ENCODE measurements at regions not wholly inside any gene's neighbourhood (a gene's known extent, or its start where the extent isn't known, plus 50 kb on each side); places are given as distances from the start of the nearest gene placed in this dataset.

GRCh38 chr7:41247143-41247865 is 455.6 kb downstream of the INHBA start:
- Histone ChIP-seq H3K36me3 (ENCODE audit: control insufficient read depth in 1 of 2, insufficient read depth in 2 of 2, low read length in 2 of 2) (no peaks in the 10 kb centered on the region), H3K27me3 (ENCODE audit: low read depth, low read length) (no peaks in the 10 kb centered on the region), H3K4me1 (ENCODE audit: control insufficient read depth in 1 of 2, insufficient read depth in 2 of 2, low read length in 2 of 2) (no peaks in the 10 kb centered on the region), H3K27ac (ENCODE audit: low read length) (no peak overlapping the region), H3K9me3 (ENCODE audit: control insufficient read depth in 1 of 2, low read length in 2 of 2) (no peaks in the 10 kb centered on the region), H3K4me3 (ENCODE audit: low read depth in 1 of 2, low read length in 2 of 2) (no peak overlapping the region)

- Histone ChIP-seq H3K4me1 (ENCODE audit: control insufficient read depth in 1 of 2, insufficient read depth in 2 of 2, low read length in 2 of 2) (no peaks in the 10 kb centered on the region), H3K27ac (ENCODE audit: low read length) (no peak overlapping the region)
Observed at GRCh38 chr7:41245916-41246315, 457.0 kb downstream of the INHBA start.

DNA sequence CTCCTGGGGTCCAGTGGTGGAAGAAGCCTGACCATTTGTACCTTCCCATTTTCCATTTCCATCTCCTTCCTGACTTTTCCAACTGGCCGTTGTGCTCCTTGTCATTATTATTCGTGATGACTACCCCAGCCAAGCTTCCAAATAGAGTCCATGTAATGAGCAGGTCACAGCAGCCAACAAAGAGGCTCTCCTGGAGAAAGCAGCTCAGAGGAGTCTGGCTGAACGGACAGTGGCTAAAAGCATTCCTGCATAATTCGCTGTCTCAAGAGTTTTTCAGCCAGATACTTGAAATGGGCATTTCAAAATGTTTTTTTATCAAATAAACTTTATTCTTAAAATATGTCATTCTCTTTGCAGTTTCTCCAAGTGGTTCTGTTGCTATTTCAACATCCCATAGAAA is 458.6 kb downstream of the INHBA start:
- Histone ChIP-seq H3K4me3 (ENCODE audit: low read depth in 1 of 2, low read length in 2 of 2) (no peak overlapping the region), H3K36me3 (ENCODE audit: control insufficient read depth in 1 of 2, insufficient read depth in 2 of 2, low read length in 2 of 2) (no peaks in the 10 kb centered on the region), H3K27ac (ENCODE audit: low read length) (no peak overlapping the region), H3K27me3 (ENCODE audit: low read depth, low read length) (no peaks in the 10 kb centered on the region), H3K9me3 (ENCODE audit: control insufficient read depth in 1 of 2, low read length in 2 of 2) (no peaks in the 10 kb centered on the region), H3K4me1 (ENCODE audit: control insufficient read depth in 1 of 2, insufficient read depth in 2 of 2, low read length in 2 of 2) (no peaks in the 10 kb centered on the region)

More at GRCh38 chr7:41245916-41246315, 457.0 kb downstream of the INHBA start:
- Histone ChIP-seq H3K4me3 (ENCODE audit: low read depth in 1 of 2, low read length in 2 of 2) (no peak overlapping the region), H3K27me3 (ENCODE audit: low read depth, low read length) (no peaks in the 10 kb centered on the region), H3K9me3 (ENCODE audit: control insufficient read depth in 1 of 2, low read length in 2 of 2) (no peaks in the 10 kb centered on the region), H3K36me3 (ENCODE audit: control insufficient read depth in 1 of 2, insufficient read depth in 2 of 2, low read length in 2 of 2) (no peaks in the 10 kb centered on the region)

DNA sequence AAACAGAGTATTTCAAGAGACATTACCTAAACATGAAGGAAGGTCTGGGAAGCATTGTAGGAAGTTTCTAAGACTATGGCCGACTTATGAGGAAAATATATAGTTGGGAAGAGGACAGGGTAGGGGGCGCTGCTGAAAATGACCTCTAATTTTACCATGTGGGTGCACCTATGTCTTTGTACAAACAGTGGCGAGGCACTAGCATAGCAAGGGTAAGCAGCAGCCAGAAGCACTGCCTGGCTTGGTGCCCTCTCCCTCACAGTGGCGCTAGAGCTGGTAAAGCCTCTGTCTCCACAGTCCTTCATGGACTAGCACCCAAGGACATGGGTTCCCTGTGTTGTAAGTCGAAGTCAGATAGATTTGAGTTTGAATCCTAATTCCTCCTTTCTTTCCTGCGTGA is 461.2 kb downstream of the INHBA start:
- H3K4me1 ChIP-seq (ENCODE audit: control insufficient read depth in 1 of 2, insufficient read depth in 2 of 2, low read length in 2 of 2) = no peaks in the 10 kb centered on the region
- no peak overlapping the region for H3K27ac ChIP-seq (ENCODE audit: low read length)
- H3K9me3 ChIP-seq (ENCODE audit: control insufficient read depth in 1 of 2, low read length in 2 of 2) = no peaks in the 10 kb centered on the region
- no peaks in the 10 kb centered on the region for H3K27me3 ChIP-seq (ENCODE audit: low read depth, low read length)
- H3K36me3 ChIP-seq (ENCODE audit: control insufficient read depth in 1 of 2, insufficient read depth in 2 of 2, low read length in 2 of 2) = no peaks in the 10 kb centered on the region
- no peak overlapping the region for H3K4me3 ChIP-seq (ENCODE audit: low read depth in 1 of 2, low read length in 2 of 2)

GRCh38 chr7:41239596-41239995 is 463.3 kb downstream of the INHBA start:
- no peak overlapping the region for H3K4me3 ChIP-seq (ENCODE audit: low read depth in 1 of 2, low read length in 2 of 2)

DNA sequence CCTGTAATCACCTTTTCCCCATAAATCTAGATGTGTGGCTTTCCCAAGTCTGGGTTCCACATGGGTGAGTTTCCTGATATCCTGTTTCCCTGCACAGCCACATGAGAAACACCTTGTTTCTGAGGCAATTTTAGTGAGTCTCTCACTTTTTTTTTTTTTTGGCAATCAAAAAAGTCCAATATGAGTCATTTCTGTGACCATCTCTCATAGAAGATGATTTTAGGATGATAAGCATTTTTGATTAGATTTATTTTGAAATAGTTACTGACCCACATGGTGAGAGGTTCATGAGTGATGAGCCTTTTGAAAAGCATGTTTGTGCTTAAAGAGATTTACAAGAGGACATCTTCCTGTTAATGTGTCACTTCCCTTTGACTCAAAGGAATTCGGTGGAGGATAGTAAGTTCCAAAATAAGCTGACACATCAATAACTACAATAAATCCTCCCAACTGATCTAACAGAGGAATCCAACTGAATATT is 464.0 kb downstream of the INHBA start:
- Histone ChIP-seq H3K4me1 (ENCODE audit: control insufficient read depth in 1 of 2, insufficient read depth in 2 of 2, low read length in 2 of 2) (no peaks in the 10 kb centered on the region), H3K36me3 (ENCODE audit: control insufficient read depth in 1 of 2, insufficient read depth in 2 of 2, low read length in 2 of 2) (no peaks in the 10 kb centered on the region), H3K27ac (ENCODE audit: low read length) (no peak overlapping the region), H3K4me3 (ENCODE audit: low read depth in 1 of 2, low read length in 2 of 2) (no peak overlapping the region), H3K27me3 (ENCODE audit: low read depth, low read length) (no peaks in the 10 kb centered on the region), H3K9me3 (ENCODE audit: control insufficient read depth in 1 of 2, low read length in 2 of 2) (no peaks in the 10 kb centered on the region)

More at GRCh38 chr7:41239596-41239995, 463.3 kb downstream of the INHBA start:
- H3K36me3 ChIP-seq (ENCODE audit: control insufficient read depth in 1 of 2, insufficient read depth in 2 of 2, low read length in 2 of 2) = no peaks in the 10 kb centered on the region
- no peaks in the 10 kb centered on the region for H3K4me1 ChIP-seq (ENCODE audit: control insufficient read depth in 1 of 2, insufficient read depth in 2 of 2, low read length in 2 of 2)
- H3K9me3 ChIP-seq (ENCODE audit: control insufficient read depth in 1 of 2, low read length in 2 of 2) = no peaks in the 10 kb centered on the region
- no peak overlapping the region for H3K27ac ChIP-seq (ENCODE audit: low read length)
- no peaks in the 10 kb centered on the region for H3K27me3 ChIP-seq (ENCODE audit: low read depth, low read length)

GRCh38 chr7:41237956-41238355 is 464.9 kb downstream of the INHBA start:
- Histone ChIP-seq H3K9me3 (ENCODE audit: control insufficient read depth in 1 of 2, low read length in 2 of 2) (no peaks in the 10 kb centered on the region), H3K27ac (ENCODE audit: low read length) (no peak overlapping the region), H3K36me3 (ENCODE audit: control insufficient read depth in 1 of 2, insufficient read depth in 2 of 2, low read length in 2 of 2) (no peaks in the 10 kb centered on the region), H3K27me3 (ENCODE audit: low read depth, low read length) (no peaks in the 10 kb centered on the region), H3K4me3 (ENCODE audit: low read depth in 1 of 2, low read length in 2 of 2) (no peak overlapping the region), H3K4me1 (ENCODE audit: control insufficient read depth in 1 of 2, insufficient read depth in 2 of 2, low read length in 2 of 2) (no peaks in the 10 kb centered on the region)

- Histone ChIP-seq H3K27ac (ENCODE audit: low read length) (no peak overlapping the region), H3K4me1 (ENCODE audit: control insufficient read depth in 1 of 2, insufficient read depth in 2 of 2, low read length in 2 of 2) (no peaks in the 10 kb centered on the region), H3K4me3 (ENCODE audit: low read depth in 1 of 2, low read length in 2 of 2) (no peak overlapping the region), H3K36me3 (ENCODE audit: control insufficient read depth in 1 of 2, insufficient read depth in 2 of 2, low read length in 2 of 2) (no peaks in the 10 kb centered on the region), H3K9me3 (ENCODE audit: control insufficient read depth in 1 of 2, low read length in 2 of 2) (peaks cover 0 to 15% of the 10 kb centered on the region in 2 donors), H3K27me3 (ENCODE audit: low read depth, low read length) (no peaks in the 10 kb centered on the region)
Observed at GRCh38 chr7:41232086-41232485, 470.8 kb downstream of the INHBA start.

DNA sequence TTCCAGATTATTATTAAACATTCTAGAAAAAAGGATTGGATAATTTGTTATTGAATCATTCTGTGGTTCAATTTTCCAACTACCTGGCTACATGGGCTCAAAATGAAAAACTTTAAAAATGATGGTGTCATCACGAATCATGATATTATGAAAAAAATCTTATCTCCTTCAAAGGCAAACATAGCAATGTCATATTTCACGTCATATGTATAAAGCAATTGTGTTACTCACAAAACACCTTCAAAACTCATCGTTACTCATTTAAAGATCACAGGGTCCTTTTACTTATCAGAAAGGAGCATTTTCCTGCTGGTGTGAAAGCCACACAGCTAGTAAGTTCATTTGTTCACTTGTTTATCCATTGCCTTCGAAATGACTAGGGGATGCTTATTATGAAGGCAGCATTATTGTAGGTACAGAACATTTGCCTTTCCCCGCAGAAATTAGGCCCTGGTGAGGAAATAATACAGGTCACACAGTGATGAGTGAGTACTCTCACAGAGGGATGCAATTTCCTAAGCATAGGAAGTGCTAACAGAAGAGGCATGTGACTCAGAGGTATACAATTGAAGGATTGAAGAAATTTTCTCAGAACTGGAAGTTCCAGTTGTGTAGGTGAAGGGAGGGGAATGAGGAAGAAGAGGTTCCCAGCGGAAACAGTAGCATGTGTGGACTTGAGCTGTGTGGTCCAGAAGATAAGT is 478.7 kb downstream of the INHBA start:
- no peaks in the 10 kb centered on the region for H3K9me3 ChIP-seq (ENCODE audit: control insufficient read depth in 1 of 2, low read length in 2 of 2)
- no peak overlapping the region for H3K27ac ChIP-seq (ENCODE audit: low read length)
- H3K36me3 ChIP-seq (ENCODE audit: control insufficient read depth in 1 of 2, insufficient read depth in 2 of 2, low read length in 2 of 2) = no peaks in the 10 kb centered on the region
- H3K4me1 ChIP-seq (ENCODE audit: control insufficient read depth in 1 of 2, insufficient read depth in 2 of 2, low read length in 2 of 2) = peaks cover 0 to 2% of the 10 kb centered on the region in 2 donors
- H3K4me3 ChIP-seq (ENCODE audit: low read depth in 1 of 2, low read length in 2 of 2) = no peak overlapping the region
- H3K27me3 ChIP-seq (ENCODE audit: low read depth, low read length) = no peaks in the 10 kb centered on the region

GRCh38 chr7:41222746-41223145 is 480.1 kb downstream of the INHBA start:
- Histone ChIP-seq H3K27me3 (ENCODE audit: low read depth, low read length) (no peaks in the 10 kb centered on the region), H3K4me1 (ENCODE audit: control insufficient read depth in 1 of 2, insufficient read depth in 2 of 2, low read length in 2 of 2) (peaks cover 0 to 2% of the 10 kb centered on the region in 2 donors), H3K27ac (ENCODE audit: low read length) (no peak overlapping the region), H3K9me3 (ENCODE audit: control insufficient read depth in 1 of 2, low read length in 2 of 2) (no peaks in the 10 kb centered on the region), H3K4me3 (ENCODE audit: low read depth in 1 of 2, low read length in 2 of 2) (no peak overlapping the region), H3K36me3 (ENCODE audit: control insufficient read depth in 1 of 2, insufficient read depth in 2 of 2, low read length in 2 of 2) (no peaks in the 10 kb centered on the region)

DNA sequence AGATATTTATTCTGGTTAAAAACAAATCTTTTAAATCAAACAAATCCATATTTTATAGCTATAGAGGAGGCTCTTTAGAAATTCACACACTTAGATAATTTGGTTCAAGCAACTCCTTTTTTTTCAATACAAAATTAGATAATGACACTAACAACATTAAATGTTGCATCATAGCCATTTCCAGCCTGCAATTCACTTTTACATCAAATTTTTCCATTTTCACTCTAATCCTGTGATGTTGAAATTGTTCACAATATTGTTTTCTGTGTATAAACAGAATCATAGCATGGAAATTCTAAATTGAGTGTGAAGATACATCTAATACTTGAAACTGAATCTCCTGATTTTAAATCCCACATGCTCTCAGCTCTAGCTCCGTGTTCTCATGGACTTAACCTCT is 482.6 kb downstream of the INHBA start:
- H3K4me3 ChIP-seq (ENCODE audit: low read depth in 1 of 2, low read length in 2 of 2) = no peak overlapping the region
- peaks cover 0 to 2% of the 10 kb centered on the region in 2 donors for H3K4me1 ChIP-seq (ENCODE audit: control insufficient read depth in 1 of 2, insufficient read depth in 2 of 2, low read length in 2 of 2)
- H3K27me3 ChIP-seq (ENCODE audit: low read depth, low read length) = no peaks in the 10 kb centered on the region
- no peaks in the 10 kb centered on the region for H3K36me3 ChIP-seq (ENCODE audit: control insufficient read depth in 1 of 2, insufficient read depth in 2 of 2, low read length in 2 of 2)
- H3K9me3 ChIP-seq (ENCODE audit: control insufficient read depth in 1 of 2, low read length in 2 of 2) = no peaks in the 10 kb centered on the region
- no peak overlapping the region for H3K27ac ChIP-seq (ENCODE audit: low read length)

All from muscle layer of duodenum (tissue), 2 donors.